SH-SY5Y (cell line): ENCODE measurements at regions not wholly inside any gene's neighbourhood (a gene's known extent, or its start where the extent isn't known, plus 50 kb on each side); places are given as distances from the start of the nearest gene placed in this dataset.

Experiments used
- GATA2 ChIP-seq: IDR thresholded peaks from 2 replicates; pipeline ENCODE4 v1.6.1; 2011; ENCODE audit warnings: mild to moderate bottlenecking, low read depth, low read length
- GATA3 ChIP-seq: IDR thresholded peaks from 2 replicates; pipeline ENCODE4 v1.6.1; 2011; ENCODE audit warnings: low read depth, mild to moderate bottlenecking, low read length, moderate library complexity

DNA sequence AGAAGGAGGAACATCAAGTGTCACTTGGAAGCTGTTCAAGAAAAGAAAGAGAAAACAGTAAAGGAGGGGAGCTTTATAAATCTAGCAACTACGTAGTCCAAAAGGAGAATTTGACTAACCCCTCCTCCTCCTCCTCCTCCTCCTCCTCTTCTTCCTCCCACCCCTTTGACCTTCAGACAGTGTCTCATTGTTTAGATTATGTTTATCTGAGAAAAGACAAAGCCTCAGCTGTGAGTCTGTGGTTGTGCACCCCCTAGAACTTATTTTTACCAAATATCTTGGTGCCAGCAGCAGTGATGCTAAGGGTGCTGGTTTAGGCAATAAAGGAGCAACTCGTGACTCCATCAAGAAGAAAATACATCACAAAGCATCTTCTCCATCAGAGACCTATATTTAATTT is 68.9 kb upstream of the BMP2K start:
- TF ChIP-seq GATA3 (no peak), GATA2 (no peak)

DNA sequence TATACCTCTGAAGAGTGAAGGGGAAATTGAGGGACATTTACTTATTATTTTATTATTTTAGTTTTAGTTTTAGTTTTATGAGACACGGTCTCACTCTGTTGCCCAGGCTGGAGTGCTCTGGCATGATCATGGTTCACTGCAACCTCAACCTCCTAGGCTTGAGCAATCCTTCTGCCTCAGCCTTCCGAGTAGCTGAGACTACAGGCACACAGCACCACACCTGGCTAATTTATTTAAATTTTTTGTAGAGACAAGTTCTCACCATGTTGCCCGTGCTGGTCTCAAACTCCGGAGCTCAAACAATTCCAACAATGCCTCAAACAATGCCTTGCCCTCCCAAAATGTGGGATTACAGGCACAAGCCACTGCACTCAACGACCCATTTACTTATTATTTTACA is 68.4 kb upstream of the BMP2K start:
- TF ChIP-seq GATA3 (no peak), GATA2 (no peak)

- TF ChIP-seq GATA2 = no peak
- TF ChIP-seq GATA3 = no peak
Observed at GRCh38 chr4:78710536-78710935, 65.6 kb upstream of the BMP2K start.

GRCh38 chr4:78711676-78712075 is 64.5 kb upstream of the BMP2K start:
- TF ChIP-seq GATA3 (no peak), GATA2 (no peak)

DNA sequence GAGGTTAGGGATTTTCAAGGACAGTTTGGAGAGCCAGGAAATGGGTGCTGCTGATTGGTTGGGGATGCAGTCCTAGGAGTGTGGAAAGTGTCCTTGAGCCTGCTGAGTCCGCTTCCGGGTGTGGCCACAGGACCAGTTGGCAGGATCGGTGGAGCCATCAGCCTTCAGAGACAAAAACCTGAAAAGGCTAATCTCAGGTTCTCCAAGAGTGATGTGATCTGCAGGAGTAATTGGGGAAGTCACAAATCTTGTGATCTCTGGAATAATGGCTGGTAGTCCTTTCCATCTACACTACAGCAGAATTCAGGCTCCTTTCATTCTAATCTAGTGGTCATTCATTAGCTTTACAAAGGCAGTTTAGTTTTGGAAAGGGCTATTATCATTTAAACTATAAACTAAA is 55.9 kb upstream of the BMP2K start:
- no peak for TF ChIP-seq GATA2
- TF ChIP-seq GATA3 = no peak

GRCh38 chr4:78720994-78721677 is 55.0 kb upstream of the BMP2K start:
- TF ChIP-seq GATA3 (no peak), GATA2 (no peak)

DNA sequence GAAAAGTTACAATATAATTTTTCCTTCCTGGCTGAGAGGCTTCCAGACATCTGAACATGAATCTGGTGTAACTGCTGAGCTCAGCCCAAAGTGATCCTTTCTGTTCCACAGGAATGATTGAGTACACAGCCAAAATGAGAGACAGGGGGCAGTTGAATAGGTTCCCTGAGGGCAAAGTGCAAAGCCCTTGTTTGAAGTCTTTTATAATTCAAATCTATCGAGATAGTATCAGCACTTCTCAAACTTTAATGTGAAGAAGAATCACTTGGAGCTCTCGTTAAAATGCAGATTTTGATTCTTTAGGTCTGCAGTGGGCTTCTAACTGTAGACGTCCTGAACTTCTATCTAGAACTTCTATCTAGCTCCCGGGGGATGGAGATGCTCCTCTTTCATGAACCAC is 54.4 kb upstream of the BMP2K start:
- TF ChIP-seq GATA3 = no peak
- no peak for TF ChIP-seq GATA2

GRCh38 chr4:78722320-78722719 is 53.8 kb upstream of the BMP2K start:
- TF ChIP-seq GATA3 = no peak
- no peak for TF ChIP-seq GATA2

GRCh38 chr4:78722878-78723277 is 53.3 kb upstream of the BMP2K start:
- TF ChIP-seq GATA2 (no peak), GATA3 (no peak)
